HG02759 (cell line): ENCODE measurements at regions not wholly inside any gene's neighbourhood (a gene's known extent, or its start where the extent isn't known, plus 50 kb on each side); places are given as distances from the start of the nearest gene placed in this dataset.
"Not testable (repeated sequence)": the region's sequence is repeated elsewhere in the genome, so short reads cannot be mapped to it uniquely, and the experiment has no call there.

ENCODE experiments used
- ATAC-seq: cut with Tn5 transposase; IDR thresholded peaks from one replicate; pipeline ENCODE4 v1.9.1; 2021; ENCODE audit warnings: mild to moderate bottlenecking, moderate library complexity; ENCODE audit not compliant: unreplicated experiment

DNA sequence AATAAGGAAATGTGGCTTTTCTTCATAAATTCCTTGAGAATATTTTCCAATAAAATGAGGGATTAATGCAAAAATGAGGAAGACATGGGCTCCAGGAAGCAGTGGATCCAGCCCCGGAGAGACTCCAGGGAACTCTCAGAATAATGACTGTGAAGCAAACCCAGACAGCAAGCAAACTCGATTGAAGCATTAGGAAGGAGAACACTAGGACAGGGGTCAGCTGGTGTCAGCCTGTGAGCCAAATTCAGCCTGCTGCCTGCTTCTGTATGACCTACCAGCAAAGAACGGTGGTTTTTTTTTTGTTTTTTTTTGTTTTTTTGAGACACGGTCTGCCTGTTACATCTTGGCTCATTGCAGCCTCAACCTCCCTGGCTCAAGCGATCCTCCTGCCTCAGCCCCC is 133.9 kb upstream of the FOXN2 start:
- ATAC-seq = no peak

DNA sequence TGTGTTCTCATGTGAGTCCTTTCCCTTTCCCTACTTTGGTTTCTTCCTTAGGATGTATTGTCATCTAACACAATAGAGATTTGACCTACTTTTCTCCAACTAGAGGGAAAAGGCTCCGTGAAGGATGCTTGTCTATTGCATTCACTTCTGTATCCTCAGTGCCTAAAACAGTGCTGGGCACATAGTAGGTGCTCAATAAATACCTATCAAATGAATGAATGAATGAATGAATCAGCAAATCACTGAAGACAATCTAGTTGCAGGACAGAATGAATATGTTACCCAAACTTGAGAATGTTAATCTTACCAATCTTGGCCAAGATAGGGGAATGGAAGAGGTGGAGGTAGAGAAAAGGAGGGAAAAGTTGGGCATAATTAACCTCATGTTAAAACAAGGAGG is 131.2 kb upstream of the FOXN2 start:
- no peak for ATAC-seq

DNA sequence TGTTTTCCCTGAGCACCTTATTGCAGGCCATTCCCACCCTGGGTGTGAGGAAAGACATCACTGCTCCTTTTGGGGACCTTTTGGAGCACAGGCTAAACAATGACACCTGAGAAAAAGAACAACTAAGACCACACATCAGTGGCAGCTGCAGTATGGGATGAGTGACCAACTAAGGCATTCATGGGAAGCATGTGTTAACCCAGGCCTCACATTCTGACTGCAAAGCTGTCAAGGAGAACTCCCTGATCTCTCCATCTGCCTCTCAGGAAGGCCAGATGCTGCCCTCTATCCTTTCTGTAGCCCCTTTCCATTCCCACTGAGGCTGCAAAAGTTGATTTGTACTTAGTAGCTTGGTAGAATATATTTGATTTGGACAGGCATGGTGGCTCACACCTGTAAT is 130.5 kb upstream of the FOXN2 start:
- no peak for ATAC-seq

GRCh38 chr2:48187503-48187902 is 127.0 kb upstream of the FOXN2 start:
- ATAC-seq = no peak

- ATAC-seq = no peak
These were observed 124.8 kb upstream of the FOXN2 start for GRCh38 chr2:48189552-48190228.

DNA sequence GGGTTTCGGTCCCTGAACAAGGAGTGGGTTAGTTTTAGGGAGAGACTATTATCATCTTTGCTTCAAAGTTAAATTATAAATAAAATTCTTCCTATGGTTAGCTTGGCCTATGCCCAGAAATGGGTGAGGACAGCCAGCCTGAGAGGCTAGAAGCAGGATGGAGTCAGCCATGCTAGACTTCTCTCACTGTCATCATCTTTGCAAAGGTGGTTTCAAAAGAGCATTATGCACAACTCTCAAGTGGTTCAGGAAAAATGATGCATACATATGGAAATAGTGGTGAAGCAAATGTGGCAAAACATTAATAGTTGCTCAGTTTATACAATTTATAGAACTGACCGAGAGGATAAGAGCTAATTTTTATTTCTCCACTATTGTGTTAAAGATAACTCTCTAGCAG is 124.3 kb upstream of the FOXN2 start:
- no peak for ATAC-seq

- ATAC-seq = no peak
These were observed 119.8 kb upstream of the FOXN2 start for GRCh38 chr2:48194641-48195040.

DNA sequence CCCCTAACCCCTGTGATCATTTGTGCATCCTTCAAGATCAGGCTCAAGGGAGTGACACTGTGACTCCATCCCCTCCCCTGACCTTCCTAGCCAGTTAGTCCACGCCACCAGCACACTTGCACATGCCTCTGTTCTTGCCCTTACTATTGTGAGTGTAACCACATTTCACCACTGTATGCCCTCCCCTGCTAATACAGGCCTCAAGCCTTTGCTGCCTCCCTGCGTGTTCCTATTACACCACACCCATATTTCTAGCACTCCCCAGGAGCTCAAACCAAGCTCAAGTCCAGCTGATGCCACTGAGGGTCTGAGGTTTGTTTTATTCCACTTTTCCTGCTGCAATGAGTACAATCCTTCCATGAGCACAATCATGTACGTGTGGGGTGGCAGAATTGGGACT is 119.3 kb upstream of the FOXN2 start:
- no peak for ATAC-seq

GRCh38 chr2:48197618-48198017 is 116.9 kb upstream of the FOXN2 start:
- no peak for ATAC-seq

- no peak for ATAC-seq
These were observed 116.1 kb upstream of the FOXN2 start for GRCh38 chr2:48198371-48198770.

GRCh38 chr2:48199070-48199469 is 115.4 kb upstream of the FOXN2 start:
- ATAC-seq = no peak

DNA sequence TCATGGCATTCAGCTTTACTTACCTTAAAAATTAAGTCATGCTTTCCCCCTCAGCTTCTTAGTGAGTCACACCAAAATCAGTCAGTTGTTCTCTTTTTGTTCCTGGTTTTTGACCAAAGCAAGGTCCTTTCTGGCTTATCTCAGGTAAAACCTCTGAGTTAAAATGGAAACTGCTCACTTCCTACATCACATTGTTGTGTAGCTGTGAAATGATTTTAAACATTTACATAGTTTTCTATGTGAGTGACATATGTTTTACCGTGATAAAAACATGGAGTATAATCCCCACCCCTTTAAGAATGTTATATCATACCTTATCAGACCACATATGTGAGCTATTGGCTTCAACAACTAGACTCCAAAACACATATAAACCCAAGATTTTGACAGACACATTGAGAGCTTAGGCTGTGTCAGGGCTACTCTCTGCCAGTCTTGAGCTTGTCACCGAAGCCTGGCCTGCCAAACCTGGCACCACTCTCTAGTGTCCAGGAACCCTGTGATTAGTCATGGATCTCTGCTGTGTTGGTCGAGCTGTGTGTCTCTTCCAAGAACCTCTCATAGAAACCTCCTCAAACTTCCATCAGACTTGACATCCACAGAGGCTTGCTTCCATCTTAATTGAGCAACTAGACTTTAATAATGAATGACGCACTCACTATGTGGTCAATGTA is 113.7 kb upstream of the FOXN2 start:
- ATAC-seq = peak; percentile 64

DNA sequence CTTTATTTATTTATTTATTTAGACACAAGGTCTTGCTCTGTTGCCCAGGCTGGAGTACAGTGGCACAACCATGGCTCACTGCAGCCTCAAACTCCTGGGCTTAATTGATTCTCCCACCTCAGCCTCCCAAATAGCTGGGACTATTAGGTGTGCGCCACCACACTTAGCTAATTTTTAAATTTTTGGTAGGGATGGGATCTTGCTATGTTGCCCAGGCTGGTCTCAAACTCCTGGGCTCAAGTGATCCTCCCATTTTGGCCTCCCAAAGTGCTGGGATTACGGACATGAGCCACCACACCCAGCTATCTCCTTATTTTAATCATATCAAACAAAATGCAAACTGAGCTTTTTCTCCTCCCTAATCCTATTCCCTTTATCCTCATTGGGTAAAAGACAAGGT is 113.0 kb upstream of the FOXN2 start:
- not testable (repeated sequence) for ATAC-seq

GRCh38 chr2:48202863-48203642 is 111.4 kb upstream of the FOXN2 start:
- ATAC-seq = no peak

DNA sequence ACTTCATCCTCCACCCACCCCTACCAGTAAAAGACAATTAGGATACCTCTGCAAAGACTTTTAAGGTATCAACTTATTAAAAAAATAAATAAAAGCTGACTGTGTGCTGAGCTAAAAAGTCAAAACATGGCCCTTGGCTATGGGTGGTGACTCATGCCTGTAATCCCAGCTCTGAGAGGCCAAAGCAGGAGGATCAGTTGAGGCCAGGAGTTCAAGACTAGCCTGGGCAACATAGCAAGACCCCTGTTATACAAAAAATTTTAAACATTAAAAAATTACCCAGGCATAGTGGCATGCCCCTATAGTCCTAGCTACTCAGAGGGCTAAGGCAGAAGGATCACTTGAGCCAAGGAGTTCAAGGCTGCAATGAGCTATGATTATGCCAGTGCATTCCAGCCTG is 110.8 kb upstream of the FOXN2 start:
- ATAC-seq = no peak

DNA sequence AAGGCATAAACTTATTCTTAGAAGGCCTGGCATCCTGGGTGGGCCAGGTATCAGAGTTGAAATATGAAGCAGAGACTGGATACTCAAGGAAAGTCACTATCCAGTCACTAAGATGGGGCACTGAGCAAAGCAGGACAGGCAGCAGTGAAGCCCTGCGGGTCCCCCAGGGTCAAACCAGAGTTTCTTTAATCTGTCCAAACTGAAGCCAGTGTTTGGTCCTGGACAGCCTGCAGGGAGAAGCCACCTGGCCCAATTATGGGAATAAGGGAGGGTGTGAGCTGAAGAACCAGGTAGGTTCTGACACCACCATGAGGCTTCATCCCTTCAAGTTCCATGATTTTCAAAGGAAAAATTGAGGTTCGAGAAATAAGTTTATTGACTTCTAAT is 109.7 kb upstream of the FOXN2 start:
- ATAC-seq = no peak

DNA sequence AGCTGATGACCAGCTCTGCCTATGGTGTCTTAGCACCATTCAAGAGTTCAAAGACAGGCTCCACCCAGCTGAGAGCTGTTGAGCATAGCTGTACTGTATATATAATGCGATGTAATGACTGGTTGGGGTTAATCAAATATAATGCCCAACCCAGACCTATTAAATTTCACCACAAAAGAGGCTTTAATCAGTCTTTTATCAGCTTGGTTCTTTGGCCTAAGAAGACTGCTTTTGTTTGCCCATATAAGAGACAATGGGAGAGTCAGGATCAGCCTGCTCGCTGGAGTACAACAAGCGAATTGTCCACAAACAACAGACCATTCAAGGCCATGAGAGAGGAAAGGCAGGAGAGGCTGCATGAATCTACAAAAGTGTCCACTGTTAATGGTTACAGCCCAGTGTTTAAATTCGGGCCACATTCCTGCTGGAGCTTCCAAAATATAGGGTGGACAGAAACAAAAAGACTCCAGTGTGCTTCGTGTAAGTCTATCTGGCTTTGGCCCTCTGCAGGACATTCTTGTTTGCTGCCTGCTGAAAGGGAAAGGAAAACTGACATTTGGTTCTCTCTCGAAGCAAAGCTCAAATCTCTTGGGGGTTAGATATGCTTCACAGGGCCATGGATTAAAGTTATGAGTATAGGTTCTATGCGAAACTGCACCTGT is 109.2 kb upstream of the FOXN2 start:
- ATAC-seq = peak; percentile 79

GRCh38 chr2:48206056-48206656 is 108.3 kb upstream of the FOXN2 start:
- ATAC-seq = not testable (repeated sequence)

- no peak for ATAC-seq
These were observed 107.3 kb upstream of the FOXN2 start for GRCh38 chr2:48207201-48207641.

- no peak for ATAC-seq
These were observed 106.6 kb upstream of the FOXN2 start for GRCh38 chr2:48207851-48208250.
